Adrenal gland (tissue), 9 donors: ENCODE measurements at regions not wholly inside any gene's neighbourhood (a gene's known extent, or its start where the extent isn't known, plus 50 kb on each side); places are given as distances from the start of the nearest gene placed in this dataset.

Experiments used
- DNase-seq, 7 donors: peaks; one replicate each; pipeline ENCODE4 v3.0.0-alpha.2; 2019 to 2020
- H3K27ac ChIP-seq, 5 donors: fragments of 200-600 bp; sonication (generic) in 4 of 5; 1 replicate in 3 of 5; 2 replicates in 2 of 5; pipeline versions ENCODE4 v1.5.1 to v1.8.0; 2016 to 2020; ENCODE audit warnings: mild to moderate bottlenecking in 1 of 5
- H3K27me3 ChIP-seq: fragments of 200-600 bp; 2 replicates; pipeline ENCODE4 v1.8.0; 2021
- H3K36me3 ChIP-seq, 2 donors: fragments of 200-600 bp; replicated peaks in 1 of 2; 1 replicate in 1 of 2; 2 replicates in 1 of 2; pipeline versions ENCODE4 v1.5.1 to v1.8.0; 2018 to 2022
- H3K4me1 ChIP-seq, 2 donors: fragments of 200-600 bp; replicated peaks in 1 of 2; 1 replicate in 1 of 2; 2 replicates in 1 of 2; pipeline versions ENCODE4 v1.5.1 to v1.8.0; 2018 to 2021
- H3K4me3 ChIP-seq, 4 donors: fragments of 200-600 bp; sonication (generic) in 3 of 4; one replicate each; pipeline ENCODE4 v1.5.1; 2016 to 2018
- H3K9me3 ChIP-seq, 3 donors: fragments of 200-600 bp; sonication (generic) in 1 of 3; replicated peaks in 1 of 3; 1 replicate in 2 of 3; 2 replicates in 1 of 3; pipeline versions ENCODE4 v1.5.1 to v1.8.0; 2016 to 2021
- POLR2A ChIP-seq, 2 donors: fragments of 450-650 bp; IDR thresholded peaks; one replicate each; pipeline ENCODE4 v1.6.1; 2017; ENCODE audit warnings: antibody characterized with exemption in 2 of 2, mild to moderate bottlenecking in 2 of 2, moderate library complexity in 1 of 2
- WGBS, 4 donors: extraction: QIAGEN DNeasy Blood & Tissue Kit in 2 of 4; methylation state at CpG; one replicate each; pipeline versions ENCODE4 v1.1.5 to v1.1.7; 2013 to 2017; 5-methylcytosine and 5-hydroxymethylcytosine counted together
- intact Hi-C, 2 donors: fragments of 100-400 bp; cut with DNase I; formaldehyde crosslinking; loops; one replicate each; pipeline versions ENCODE4 v1.14.1 to v1.15.0; 2022 to 2023
- TF ChIP-seq, protein P1 (sequence below), 6 experiments: fragments of 450-650 bp in 4 of 6; fragments of 200-600 bp in 2 of 6; sonication (generic) in 1 of 6; IDR thresholded peaks; 1 replicate in 5 of 6; 2 replicates in 1 of 6; pipeline versions ENCODE4 v1.5.1 to v1.8.0; 2016 to 2021; ENCODE audit warnings: antibody characterized with exemption in 6 of 6, mild to moderate bottlenecking in 2 of 6, moderate library complexity in 1 of 6
- donor health status: healthy with polysubstance abuse.
- donor health status: Bipolar disorder and iron deficiency.
- donor health status: DM: yes; HTN: yes; CAD: no.
- donor health status: DM: no; HTN: no; CAD: no.
- donor health status: DM: no; HTN: no; CAD: no.

DNA sequence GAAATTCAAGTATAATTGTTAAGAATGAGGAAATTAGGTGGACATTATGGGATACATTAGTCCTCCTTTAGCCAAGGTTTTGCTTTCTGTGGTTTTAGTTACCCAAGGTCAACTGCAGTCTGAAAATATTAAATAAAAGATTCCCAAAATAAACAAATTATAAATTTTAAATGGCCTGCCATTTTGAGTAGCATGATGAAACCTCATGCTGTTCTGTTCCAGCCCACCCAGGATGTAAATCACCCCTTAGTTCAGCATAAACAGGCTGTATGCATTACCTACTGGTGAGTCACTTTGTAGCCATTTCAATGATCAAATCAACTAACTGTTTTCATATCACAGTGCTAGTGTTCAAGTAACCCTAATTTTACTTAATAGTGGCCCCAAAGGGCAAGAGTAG lies 132.5 kb upstream of the LYPLAL1 start:
- intact Hi-C loops, result no loop called here
- Histone ChIP-seq H3K36me3 (no peaks in the 10 kb centered on the region), H3K4me1 (no peaks in the 10 kb centered on the region), H3K9me3 (no peaks in the 10 kb centered on the region), H3K27me3 (no peaks in the 10 kb centered on the region), H3K27ac (no peak overlapping the region), H3K4me3 (no peak overlapping the region)
- DNase-seq, result no peak
- TF ChIP-seq POLR2A (IDR thresholded peaks at IDR 0.05), result no peak
- TF ChIP-seq, protein P1, sequence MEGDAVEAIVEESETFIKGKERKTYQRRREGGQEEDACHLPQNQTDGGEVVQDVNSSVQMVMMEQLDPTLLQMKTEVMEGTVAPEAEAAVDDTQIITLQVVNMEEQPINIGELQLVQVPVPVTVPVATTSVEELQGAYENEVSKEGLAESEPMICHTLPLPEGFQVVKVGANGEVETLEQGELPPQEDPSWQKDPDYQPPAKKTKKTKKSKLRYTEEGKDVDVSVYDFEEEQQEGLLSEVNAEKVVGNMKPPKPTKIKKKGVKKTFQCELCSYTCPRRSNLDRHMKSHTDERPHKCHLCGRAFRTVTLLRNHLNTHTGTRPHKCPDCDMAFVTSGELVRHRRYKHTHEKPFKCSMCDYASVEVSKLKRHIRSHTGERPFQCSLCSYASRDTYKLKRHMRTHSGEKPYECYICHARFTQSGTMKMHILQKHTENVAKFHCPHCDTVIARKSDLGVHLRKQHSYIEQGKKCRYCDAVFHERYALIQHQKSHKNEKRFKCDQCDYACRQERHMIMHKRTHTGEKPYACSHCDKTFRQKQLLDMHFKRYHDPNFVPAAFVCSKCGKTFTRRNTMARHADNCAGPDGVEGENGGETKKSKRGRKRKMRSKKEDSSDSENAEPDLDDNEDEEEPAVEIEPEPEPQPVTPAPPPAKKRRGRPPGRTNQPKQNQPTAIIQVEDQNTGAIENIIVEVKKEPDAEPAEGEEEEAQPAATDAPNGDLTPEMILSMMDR (IDR thresholded peaks at IDR 0.05), result no peak

DNA sequence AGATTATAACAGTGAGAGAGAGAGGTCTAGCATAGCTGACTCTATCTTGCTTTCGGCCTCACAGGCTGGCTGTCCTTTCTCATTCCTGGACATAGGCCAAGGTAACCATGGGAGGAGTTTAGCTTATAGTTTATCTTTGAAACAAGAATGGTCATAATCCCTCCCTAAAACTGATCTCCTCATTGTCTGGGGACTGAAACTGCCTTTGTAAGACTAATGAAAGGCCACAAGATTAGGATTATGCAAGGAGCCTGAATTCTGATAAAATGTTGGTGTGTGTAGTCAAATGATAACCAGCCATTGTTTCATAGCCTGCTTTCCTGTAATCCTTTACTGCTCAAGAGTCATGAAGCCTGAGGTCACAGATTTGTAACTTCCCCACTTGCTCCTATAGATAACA lies 131.9 kb upstream of the LYPLAL1 start:
- DNase-seq, result no peak
- intact Hi-C loops, result no loop called here
- Histone ChIP-seq H3K27ac (no peak overlapping the region), H3K4me1 (no peaks in the 10 kb centered on the region), H3K9me3 (no peaks in the 10 kb centered on the region), H3K27me3 (no peaks in the 10 kb centered on the region), H3K36me3 (no peaks in the 10 kb centered on the region), H3K4me3 (no peak overlapping the region)
- 30 to 88% (median 64%) methylated on average over 1 of the region's 1 CpG for WGBS, 4 donors
- TF ChIP-seq, protein P1 (IDR thresholded peaks at IDR 0.05), result no peak
- TF ChIP-seq POLR2A (IDR thresholded peaks at IDR 0.05), result no peak

DNA sequence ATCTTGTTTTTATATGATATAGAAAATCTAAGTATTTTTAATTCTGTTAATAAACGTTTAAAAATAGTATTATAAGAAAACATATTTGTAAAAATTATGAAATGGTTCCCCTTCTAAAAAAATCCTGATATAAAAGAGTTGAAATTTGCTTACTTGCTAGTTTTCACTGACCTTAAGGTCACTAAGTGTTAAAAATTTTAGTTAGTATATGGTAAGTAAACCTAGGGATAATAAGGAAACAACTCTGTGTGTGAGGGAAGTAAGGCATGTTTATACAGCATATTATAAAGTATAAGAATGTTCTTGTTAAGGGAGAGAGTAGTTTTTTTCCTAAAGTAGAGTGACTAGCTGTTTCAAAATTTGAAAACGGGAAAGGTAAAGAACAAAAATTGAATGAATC lies 130.9 kb upstream of the LYPLAL1 start:
- Histone ChIP-seq H3K27ac (no peak overlapping the region), H3K9me3 (no peaks in the 10 kb centered on the region), H3K27me3 (no peaks in the 10 kb centered on the region), H3K4me1 (no peaks in the 10 kb centered on the region), H3K36me3 (no peaks in the 10 kb centered on the region), H3K4me3 (no peak overlapping the region)
- no peak for DNase-seq
- WGBS, 4 donors, result 71 to 80% (median 78%) methylated on average over 2 of the region's 2 CpGs
- TF ChIP-seq, protein P1 (IDR thresholded peaks at IDR 0.05), result no peak
- TF ChIP-seq POLR2A (IDR thresholded peaks at IDR 0.05), result no peak
- intact Hi-C loops, result no loop called here

DNA sequence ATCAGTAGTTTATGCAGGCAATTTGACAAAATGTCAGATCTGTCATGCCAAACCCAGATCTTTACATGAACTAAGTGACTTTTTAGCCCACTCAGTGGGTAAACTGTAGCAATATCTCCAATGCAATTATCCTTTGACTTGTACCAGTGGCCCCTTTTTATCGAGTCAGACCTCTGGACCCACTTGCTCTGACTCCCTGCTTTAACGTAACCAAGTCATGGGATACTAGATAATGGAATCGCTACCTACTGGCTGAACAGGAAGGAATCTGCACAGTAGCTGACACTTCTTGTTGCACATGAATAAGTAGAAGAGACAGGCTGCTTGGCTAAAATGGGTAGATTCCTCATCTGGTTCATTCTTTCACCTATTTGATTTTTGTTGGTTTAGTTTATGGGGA lies 128.4 kb upstream of the LYPLAL1 start:
- no peaks in the 10 kb centered on the region for H3K9me3 ChIP-seq
- H3K27me3 ChIP-seq, result no peaks in the 10 kb centered on the region
- H3K36me3 ChIP-seq, result no peaks in the 10 kb centered on the region
- no peak for DNase-seq
- WGBS, 4 donors, result 90 to 96% (median 93%) methylated on average over 3 of the region's 3 CpGs
- no peak overlapping the region for H3K27ac ChIP-seq
- no peak overlapping the region for H3K4me3 ChIP-seq
- no peaks in the 10 kb centered on the region for H3K4me1 ChIP-seq
- intact Hi-C loops, result no loop called here
- TF ChIP-seq POLR2A (IDR thresholded peaks at IDR 0.05), result no peak
- TF ChIP-seq, protein P1 (IDR thresholded peaks at IDR 0.05), result no peak
